Activated CD8-positive, alpha-beta memory T cell treated with anti-CD3 and anti-CD28 coated beads, Interleukin-2, amount 50 U/mL, for 24 hours (primary cell): ENCODE measurements at regions not wholly inside any gene's neighbourhood (a gene's known extent, or its start where the extent isn't known, plus 50 kb on each side); places are given as distances from the start of the nearest gene placed in this dataset.
"Not testable (repeated sequence)": the region's sequence is repeated elsewhere in the genome, so short reads cannot be mapped to it uniquely, and the experiment has no call there.

ENCODE experiments used
- DNase-seq: peaks from one replicate; pipeline ENCODE4 v3.0.0-alpha.2; 2020; ENCODE audit errors: extremely low read depth

DNA sequence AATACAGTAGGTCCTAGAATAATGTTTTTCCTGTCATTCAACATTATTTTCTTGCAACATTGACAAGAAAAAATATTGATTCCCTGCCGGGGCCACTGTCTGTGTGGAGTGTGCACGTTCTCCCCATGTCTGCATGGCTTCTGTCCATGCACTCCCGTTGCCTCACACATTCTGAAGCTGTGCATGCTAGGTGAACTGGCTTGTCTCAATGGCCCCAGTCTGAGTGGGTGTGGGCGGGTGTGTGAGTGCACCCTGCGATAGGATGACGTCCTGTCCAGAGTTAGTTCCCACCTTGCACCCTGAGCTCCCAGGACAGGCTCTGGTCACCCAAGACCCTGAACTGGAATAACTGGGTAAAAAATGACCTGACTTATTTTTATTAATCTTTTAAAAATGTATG, 186.1 kb downstream of the CAND1 start:
- DNase-seq = no peak

DNA sequence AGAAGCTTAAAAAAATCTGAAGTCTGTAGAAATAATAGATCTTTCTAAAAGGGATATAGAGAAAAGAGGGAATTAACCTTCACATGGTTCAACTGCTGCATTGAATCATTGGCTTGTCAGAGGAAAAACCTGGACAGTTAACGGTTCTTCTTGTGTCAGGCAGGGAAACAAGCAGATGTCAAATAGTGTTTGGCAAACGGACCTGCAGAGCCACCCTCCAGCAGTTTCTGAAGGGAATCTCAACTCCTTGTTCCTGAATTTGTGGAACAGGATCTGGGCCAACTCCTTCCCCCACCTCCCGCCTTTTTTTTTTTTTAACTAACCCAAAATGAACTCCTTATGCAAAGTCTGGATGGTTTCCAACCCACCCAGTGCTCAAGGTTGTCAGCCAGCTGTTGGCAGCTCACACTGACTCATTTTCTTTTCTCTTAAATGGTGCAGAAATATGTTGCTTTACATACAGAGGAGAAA, 187.3 kb downstream of the CAND1 start:
- no peak for DNase-seq

DNA sequence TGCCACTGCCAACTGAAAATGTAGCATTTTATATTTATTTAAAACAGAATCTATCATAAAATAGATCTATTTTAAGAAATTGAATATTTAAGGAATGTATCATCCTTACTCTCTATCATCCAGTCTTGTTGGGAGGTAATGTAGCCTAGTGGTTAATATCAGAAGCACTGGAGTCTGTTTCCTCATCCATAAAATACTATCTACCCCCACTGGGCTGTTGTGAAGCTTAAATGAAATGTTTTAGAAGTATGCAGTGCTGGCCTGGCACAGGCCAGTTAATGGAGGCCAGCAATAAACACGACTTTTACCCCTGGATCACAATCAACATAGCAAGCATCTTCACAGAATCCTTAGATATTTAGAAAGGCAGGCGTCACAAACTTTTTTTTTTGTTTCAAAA, 188.0 kb downstream of the CAND1 start:
- no peak for DNase-seq

DNA sequence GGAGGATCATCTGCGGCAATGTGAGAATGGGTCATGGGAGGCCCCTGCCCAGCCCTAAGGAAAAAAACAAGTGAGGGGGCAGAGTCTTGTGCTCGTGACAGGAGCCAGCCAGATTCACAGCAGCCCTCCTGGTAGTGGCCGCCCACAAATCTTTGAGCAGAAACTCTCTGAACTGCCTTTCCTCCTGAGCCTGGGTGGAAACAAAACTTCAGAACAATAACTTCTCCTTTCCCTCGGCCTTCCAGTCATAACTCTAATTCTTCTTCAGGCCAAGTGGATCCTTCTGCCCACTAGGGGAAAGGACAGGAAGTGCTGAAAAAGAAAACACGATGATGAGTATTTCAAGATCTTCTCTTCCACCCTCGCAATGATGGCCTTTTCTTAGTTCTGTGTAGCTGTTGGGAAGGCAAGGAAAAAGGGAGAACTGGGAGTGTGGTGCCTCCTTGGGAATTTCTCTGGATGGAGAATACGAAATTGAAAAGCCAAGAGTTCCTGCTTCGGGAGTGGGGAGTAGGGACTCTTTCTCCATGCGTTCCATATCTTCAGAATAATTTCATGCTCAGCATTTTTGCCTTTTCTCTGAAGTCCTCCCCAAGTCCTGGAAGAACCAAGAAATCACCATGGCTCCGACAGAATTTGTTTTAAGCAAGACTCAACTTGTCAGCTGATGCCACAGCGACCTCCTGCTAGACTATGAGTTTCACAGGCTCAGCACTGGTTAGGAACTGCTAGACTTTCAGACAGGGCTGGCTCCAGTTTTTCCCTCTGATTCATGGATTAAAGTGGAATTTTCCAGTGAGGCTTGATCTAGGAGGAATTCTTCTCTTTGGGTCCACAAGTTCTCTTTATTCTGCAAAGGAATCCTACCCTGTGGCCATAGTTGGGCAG, 188.9 kb downstream of the CAND1 start:
- DNase-seq = no peak

DNA sequence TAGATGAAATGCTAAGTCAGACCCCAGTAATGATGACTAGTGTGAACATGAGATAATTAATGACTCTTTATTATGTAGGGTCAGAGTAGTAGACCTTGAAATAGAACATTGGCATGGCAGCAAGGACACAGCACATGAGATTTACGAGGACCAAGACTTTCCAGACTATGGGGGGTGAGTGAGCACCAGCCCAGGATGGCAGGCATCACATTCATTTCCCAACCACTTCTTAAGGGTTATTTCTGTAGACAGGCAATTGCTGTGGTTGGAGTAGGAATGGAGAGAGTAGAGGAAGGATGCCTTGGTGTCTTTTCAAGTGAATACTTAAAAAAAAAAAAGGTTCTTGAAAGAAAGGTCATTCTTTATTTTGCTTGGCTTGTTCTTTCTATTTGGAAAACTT, 189.4 kb upstream of the DYRK2 start:
- no peak for DNase-seq

DNA sequence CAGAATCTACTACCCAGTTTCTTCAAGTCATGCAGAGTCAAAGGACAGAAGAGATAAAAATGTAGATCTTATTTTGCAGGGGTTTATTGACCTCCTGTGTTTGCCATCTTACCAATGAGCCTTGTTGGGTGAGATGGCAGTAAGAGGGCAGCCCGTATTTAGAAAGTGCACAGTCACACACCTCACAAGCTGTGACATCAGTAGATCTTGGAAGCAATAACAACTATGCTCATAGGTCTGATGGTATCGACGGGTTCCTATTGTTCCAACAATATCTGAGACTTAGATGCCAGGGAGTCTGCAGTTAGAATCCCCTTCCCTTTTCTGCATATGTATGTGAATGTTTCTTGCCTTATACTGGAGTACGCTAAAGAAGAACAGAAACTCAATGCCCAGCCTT, 189.0 kb upstream of the DYRK2 start:
- no peak for DNase-seq

DNA sequence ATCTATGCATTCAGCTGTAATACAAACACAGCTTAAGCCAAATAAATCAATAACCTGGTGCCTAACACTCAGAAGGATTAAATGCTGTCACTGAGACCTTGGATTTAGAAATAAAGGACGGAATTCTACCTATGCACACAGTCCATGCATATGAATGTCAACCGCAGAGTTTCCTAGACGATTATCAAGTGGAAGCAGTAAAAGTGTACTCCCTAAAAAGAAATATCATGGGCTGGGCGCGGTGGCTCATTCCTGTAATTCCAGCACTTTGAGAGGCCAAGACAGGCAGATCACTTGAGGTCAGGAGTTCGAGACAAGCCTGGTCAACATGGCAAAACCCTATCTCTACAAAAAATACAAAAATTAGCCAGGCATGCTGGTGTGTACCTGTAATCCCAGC, 188.2 kb upstream of the DYRK2 start:
- DNase-seq = no peak

DNA sequence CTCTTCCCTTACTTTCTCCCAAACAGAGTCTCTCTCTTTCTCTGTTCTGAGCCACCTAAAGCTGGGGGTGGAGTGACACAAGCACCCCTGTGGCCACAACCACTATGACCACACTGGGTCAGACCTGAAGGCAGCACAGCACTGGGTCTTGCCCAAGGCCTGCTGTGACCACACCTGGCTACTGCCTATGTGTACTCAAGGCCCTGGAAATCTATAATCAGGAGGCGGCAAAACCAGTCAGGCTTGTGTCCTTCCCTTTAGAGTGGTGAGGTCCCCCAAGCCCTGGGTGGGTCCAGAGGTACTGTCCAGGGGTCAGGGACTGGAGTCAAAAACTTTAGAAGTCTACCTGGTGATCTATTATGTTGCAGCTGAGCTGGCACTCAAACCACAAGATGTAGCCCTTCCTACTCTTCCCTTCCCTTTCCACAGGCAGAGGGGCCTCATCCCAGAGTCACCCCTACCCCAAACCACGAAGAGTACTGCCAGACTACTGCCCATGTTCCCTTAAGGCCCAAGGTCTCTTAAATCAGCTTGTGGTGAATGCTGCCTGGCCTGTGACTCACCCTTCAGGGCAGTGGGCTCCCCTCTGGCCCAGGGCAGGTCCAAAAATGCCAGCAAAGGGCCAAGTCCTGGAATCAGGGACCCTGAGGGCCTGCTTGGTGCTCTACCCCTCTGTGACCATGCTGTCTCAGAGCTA, 179.8 kb upstream of the DYRK2 start:
- no peak for DNase-seq

DNA sequence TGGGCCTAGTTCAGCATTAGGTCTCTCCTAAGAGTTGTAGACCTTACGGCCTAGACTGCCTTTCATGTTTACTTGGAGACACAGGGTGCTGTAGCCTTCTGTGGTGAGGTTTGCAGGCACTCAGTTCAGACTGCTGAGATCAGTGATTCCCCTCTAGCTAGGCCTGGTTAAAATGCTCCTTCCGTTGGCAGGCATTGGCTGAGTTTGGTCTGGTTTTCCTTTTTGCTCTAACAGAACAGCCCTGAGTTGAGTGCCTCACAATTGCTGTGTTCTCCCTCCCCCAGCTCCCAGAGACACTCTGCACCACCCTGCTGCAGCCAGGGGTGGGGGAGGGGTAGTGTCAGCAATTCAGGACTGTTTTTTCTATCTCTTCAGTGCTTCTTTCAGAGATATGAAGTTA, 178.9 kb upstream of the DYRK2 start:
- no peak for DNase-seq

DNA sequence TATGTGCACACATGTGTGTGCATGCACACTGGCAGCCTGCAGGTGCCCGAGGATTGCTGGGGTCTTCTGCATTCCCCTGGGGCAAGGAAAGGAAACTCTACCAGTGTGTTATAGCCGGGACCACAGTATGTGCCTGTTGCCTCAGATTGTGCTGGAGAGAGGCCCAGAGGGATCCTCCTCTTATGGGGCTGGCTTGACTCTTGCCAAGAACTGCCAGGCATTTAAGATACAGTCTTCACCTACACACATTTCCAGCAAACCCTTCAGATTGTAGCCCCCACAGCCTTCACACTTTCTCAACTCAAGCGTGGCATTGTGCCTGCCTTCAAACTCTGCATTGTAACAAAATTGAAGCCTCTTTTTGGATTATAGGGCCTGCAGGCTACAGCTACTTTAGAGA, 176.7 kb upstream of the DYRK2 start:
- no peak for DNase-seq

DNA sequence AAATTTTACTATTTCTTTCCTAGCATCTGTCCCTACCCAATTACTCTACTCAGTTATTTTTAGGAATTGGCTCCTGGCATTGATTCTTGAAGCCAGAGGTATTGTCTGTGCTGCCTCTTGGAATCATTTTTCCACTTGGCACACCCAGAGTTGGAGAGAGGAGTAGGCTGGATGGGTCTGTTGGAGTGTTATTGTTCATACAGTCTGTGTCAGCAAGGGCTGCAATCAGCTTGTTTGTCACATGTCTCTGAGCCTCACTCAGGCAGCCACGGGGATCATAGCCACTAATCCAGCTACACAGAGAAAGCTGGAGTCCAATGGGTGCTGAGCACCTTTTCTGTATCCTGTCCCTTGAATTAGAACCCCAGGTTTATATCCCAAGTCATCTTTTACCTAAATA, 176.0 kb upstream of the DYRK2 start:
- no peak for DNase-seq

DNA sequence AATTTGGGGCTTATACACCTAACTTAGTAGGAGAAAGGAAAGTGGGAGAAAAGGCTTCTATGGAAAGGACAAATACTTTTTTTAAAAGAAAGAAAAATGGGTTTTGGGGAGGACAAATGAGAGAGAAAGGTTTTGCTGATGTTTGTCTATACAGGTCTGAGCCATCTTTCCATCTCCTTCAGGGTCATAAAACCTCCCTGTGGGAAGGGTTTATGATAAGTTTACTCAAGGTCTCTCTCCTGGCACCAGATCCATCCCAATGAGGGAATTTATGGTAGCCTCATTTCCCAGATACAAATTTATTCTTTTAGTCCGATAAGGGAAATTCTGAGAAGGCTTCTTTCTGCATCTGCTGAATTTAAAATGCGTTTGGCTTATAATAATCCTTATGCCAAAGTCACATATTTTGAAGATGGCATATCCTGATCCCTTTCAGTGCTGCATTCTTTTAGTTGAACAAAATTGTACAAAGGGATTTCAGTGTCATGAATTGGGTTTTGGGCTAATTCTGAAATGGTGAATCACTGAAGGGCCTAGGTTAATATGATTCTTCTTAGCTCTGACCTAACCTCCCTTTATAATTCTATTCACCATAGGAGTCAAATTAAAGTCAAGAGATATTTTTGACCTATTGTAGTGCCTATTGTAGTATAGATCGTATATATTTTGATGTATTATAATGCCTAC, 173.5 kb upstream of the DYRK2 start:
- no peak for DNase-seq

DNA sequence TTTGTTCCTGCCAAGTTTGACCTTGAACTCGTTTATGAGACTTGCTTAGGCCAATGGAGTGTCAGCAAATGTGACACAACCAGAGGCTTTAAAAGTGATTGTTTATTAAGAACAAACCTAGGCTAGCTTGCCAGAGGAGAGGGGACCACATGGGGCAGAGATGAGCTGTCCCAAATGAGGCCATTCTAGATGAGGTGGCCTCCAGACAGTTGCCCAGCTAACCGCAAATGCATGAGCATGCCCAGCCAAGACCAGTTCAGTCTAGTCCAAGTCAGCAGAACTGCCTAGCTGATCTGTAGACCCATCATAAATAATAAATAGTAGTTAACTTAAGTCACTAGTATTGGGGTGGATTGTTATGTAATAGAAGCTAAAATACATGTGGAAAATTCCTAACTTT, 172.8 kb upstream of the DYRK2 start:
- DNase-seq = no peak

DNA sequence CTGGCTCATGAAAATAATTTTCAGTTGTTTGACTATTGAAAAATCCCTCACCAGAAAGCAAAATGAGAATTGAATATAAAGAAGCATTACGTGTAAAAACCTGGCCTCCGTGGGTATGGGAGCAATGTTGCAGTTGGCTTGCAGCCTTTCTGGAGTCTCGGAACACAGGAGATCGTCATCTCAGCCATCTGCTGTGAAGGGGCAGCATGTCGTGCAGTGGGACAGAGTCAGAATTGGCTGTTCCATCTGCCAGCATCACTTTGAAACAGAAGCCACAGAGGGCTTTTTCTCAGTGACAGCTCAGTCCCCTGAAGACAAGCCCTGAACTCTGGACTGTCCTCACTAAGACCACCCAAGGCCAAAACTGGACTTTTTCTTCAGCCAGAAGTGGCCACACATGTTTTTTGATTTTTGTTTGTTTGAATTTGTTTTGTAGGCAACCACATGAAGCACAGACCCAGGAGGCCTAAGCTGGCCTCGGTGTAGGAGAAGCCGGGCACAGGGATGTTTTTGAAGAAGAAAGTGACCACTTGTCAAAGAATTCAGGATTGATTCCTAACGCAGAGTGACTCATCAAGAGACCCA, 170.8 kb upstream of the DYRK2 start:
- no peak for DNase-seq

DNA sequence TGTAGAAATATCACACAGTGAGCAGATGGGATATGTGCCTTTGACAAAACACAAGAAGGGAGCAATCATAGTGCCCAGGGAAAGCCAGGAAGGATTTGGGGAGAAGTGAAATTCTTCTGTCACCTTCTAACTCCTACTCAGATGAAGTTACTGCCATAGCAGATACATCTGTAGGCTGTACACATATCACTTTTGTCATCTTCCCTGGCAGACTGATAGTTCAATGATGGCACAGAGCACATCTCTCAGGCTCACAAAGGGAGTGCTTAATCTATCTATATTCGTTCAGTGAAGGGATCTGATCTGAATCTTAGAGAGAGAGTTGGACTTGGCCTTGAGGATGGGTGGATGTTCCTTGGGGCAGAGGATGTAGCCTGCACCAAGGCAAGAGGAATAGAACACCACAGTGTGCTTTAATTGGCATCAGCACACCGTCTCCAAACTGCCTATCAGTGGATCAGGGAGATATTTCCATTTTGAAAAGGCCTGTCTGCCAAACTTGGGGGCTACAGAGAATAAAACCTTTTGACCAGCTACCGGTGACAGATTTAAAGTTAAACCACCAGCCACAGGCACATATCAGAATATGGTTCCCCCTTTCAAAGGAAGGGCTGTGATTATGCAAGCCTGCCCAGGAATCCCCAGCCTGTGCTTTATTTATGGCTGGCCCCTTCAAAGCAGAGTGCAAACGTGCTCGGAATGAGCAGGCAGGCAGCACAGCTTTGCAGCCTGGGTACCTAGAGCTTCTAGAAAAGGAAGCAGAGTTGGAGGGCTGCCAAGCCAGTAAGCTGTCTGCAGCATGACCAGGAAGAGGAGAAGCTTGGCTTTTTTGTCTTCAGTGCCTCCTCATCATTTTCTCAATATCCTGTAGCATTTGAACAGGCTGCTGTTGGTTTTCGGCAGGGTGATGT, 165.5 kb upstream of the DYRK2 start:
- no peak for DNase-seq

DNA sequence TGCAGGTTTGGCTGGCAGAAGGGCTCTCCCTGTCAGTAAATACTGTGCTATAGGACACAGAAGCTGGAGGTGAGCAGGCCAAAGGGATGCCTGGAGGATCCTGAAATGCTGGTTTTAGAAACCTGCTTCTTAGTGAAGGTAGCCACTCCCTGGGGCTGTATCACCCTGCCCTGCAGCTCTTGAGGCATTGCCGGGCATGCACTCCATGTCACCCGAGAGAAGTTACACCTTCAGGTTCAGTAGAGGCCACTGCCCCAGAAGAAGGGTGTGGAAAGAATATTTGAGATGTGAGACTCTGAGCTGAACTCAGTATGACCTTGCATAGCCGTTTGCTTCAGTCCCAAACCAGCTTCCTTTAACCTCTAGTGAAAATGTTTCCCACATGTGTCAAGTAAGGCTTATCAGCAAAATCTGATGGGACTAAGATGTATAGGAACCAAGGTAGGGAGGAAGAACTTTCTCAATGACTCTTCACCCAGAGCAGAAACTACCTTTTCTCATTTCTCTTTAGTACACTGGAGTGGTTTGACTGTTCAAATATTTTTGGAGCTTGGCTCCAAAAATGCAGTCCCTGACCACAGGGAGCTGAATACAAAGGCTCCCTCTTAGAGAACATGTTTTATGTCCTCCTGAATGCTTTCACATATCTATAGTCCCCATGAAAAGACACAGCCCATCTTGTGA, 164.5 kb upstream of the DYRK2 start:
- DNase-seq = no peak

DNA sequence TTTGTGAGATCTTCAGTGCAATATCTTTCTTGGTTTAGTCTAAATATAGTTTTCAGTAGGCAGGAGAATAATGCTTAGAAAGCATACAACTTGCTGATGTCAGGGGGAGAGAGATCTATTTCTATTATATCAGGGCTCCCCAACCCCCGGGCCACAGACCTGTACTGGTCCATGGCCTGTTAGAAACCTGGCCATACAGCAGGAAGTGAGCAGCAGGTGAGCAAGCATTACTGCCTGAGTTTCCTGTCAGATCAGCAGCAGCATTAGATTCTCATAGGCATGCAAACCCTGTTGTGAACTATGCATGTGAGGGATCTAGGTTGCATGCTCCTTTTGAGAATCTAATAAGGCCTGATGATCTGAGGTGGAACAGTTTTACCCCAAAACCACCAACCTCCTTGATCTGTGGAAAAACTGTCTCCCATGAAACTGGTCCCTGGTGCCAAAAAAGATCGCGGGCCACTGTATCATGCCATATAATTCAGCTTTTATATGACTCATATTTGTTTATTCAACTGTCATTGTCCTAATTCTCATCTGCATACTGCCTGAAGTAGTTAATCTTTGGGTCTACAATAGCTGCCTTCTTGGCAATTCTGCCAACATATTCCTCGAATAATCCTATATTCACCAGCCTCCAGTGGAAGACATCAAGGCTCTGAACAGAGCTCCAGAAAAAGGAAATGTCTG, 163.6 kb upstream of the DYRK2 start:
- DNase-seq = no peak

DNA sequence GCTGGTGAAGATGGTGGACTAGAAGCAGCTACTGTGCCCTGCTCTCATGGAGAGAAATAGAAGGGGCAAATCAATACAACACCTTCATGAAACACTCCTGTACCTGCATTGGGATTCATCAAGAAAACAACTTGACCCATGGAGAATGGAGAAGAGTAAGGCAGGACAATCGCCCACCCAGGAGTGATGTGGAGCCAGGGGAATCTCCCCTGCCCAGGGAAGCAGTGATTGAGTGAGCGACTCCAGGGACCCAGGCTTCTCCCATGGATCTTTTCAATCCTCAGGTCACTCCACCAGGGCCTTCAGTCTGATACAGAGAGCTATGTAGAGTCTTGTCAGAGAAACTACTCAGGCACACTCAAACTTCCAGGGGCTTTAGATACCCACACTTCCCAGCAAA, 161.9 kb upstream of the DYRK2 start:
- no peak for DNase-seq

DNA sequence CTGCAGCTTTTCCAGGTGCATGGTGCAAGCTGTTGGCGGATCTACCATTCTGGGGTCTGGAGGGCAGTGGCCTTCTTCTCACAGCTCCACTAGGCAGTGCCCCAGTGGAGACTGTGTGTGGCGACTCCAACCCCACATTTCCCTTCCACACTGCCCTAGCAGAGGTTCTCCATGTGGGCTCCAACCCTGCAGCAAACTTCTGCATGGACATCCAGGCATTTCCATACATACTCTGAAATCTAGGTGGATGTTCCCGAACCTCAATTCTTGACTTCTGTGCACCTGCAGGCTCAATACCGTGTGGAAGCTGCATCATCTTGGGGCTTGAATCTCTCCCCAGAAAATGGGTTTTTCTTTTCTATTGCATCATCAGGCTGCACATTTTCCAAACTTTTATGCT, 160.2 kb upstream of the DYRK2 start:
- DNase-seq = not testable (repeated sequence)

DNA sequence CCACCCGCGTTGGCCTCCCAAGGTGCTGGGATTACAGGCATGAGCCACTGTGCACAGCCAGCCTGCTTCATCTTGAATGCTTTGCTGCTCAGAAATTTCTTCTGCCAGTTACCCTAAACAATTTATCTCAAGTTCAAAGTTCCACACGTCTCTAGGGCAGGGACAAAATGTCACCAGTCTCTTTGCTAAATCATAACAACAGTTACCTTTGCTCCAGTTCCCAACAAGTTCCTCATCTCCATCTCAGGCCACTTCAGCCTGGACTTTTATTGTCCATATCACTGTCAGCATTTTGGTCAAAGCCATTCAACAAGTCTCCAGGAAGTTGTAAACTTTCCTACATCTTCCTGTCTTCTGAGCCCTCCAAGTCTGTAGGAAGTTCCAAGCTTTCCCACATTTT, 159.5 kb upstream of the DYRK2 start:
- DNase-seq = no peak
